ENCODE measurements at regions not wholly inside any gene's neighbourhood (a gene's known extent, or its start where the extent isn't known, plus 50 kb on each side); places are given as distances from the start of the nearest gene placed in this dataset.

DNA sequence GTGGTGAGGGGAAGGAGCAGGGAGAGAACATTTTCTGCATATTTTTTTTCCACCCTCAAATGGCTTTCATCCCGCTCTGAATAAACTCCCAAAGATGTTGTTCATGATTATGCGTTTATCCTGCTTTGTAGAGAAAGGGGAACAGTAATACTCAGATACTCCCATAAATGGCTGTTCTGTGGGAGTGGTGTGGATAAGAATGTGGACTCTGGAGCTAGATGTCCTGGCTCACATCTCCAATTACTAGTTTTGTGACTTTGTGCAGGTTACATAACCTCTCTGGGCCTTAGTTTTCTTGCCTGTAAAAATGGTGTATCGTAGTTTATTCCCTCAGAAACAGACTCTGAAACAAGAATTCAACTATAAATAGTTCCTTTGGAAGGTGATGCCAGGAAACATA is 395.4 kb upstream of the SUCLG2 start:
- TF ChIP-seq, protein P1, sequence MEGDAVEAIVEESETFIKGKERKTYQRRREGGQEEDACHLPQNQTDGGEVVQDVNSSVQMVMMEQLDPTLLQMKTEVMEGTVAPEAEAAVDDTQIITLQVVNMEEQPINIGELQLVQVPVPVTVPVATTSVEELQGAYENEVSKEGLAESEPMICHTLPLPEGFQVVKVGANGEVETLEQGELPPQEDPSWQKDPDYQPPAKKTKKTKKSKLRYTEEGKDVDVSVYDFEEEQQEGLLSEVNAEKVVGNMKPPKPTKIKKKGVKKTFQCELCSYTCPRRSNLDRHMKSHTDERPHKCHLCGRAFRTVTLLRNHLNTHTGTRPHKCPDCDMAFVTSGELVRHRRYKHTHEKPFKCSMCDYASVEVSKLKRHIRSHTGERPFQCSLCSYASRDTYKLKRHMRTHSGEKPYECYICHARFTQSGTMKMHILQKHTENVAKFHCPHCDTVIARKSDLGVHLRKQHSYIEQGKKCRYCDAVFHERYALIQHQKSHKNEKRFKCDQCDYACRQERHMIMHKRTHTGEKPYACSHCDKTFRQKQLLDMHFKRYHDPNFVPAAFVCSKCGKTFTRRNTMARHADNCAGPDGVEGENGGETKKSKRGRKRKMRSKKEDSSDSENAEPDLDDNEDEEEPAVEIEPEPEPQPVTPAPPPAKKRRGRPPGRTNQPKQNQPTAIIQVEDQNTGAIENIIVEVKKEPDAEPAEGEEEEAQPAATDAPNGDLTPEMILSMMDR (IDR thresholded peaks at IDR 0.05; ENCODE audit: control extremely low read depth in 1 of 3, insufficient read depth in 1 of 3, low read depth in 1 of 3, low read length in 3 of 3), result no peak
- no peak for TF ChIP-seq BACH1 (IDR thresholded peaks at IDR 0.05; ENCODE audit: low read length)
- no peak for TF ChIP-seq TAF1 (IDR thresholded peaks at IDR 0.05; ENCODE audit: low read depth, low read length)
- TF ChIP-seq, protein P2, sequence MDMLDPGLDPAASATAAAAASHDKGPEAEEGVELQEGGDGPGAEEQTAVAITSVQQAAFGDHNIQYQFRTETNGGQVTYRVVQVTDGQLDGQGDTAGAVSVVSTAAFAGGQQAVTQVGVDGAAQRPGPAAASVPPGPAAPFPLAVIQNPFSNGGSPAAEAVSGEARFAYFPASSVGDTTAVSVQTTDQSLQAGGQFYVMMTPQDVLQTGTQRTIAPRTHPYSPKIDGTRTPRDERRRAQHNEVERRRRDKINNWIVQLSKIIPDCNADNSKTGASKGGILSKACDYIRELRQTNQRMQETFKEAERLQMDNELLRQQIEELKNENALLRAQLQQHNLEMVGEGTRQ (IDR thresholded peaks at IDR 0.05; ENCODE audit: low read length), result no peak
- no peak for TF ChIP-seq CREB1 (IDR thresholded peaks at IDR 0.05)
